GM12878 (cell line): ENCODE measurements at regions not wholly inside any gene's neighbourhood (a gene's known extent, or its start where the extent isn't known, plus 50 kb on each side); places are given as distances from the start of the nearest gene placed in this dataset.

Experiments used
- ATAC-seq: fragments of 200-7000 bp; cut with Tn5 transposase; 3 replicates; pipeline ENCODE4 v1.9.1; 2020; ENCODE audit warnings: mild to moderate bottlenecking, moderate library complexity
- BruUV-seq: library from RNA; stranded (reverse); fragments of 400-500 nt; replicated peaks from 2 replicates; lab custom pipeline; 2021; lab: Mats Ljungman, UMichigan
- CTCF ChIA-PET: fragments of 300-600 bp; sonication (Branson Sonifier 250); formaldehyde crosslinking; extraction: SDS; loops from one replicate; lab custom pipeline; 2021; ENCODE audit warnings: inconsistent platforms; lab: Yijun Ruan, JAX
- POLR2A ChIA-PET: fragments of 350-600 bp; formaldehyde crosslinking; extraction: SDS; loops from one replicate; lab custom pipeline; 2021; ENCODE audit warnings: inconsistent platforms; lab: Charles Lee
- RAD21 ChIA-PET: fragments of 300-600 bp; sonication (Branson Sonifier 250); formaldehyde crosslinking; loops from one replicate; lab custom pipeline; 2023; ENCODE audit warnings: antibody characterized with exemption; ENCODE audit not compliant: unreplicated experiment; lab: Charles Lee
- SMC1A ChIA-PET: fragments of 300-600 bp; sonication (Branson Sonifier 250); formaldehyde crosslinking; loops from one replicate; lab custom pipeline; 2023; ENCODE audit not compliant: unreplicated experiment, uncharacterized antibody; lab: Charles Lee
- DNase-seq: peaks from one replicate; pipeline ENCODE4 v3.0.0-alpha.2; 2011; ENCODE audit warnings: low read depth, low spot score
- FAIRE-seq: peaks from 3 replicates; lab custom pipeline; 2011; peaks lifted over from hg19 to GRCh38; lab: Jason Lieb, UNC
- H2AFZ ChIP-seq: 2 replicates; pipeline ENCODE4 v1.6.0; 2011; ENCODE audit warnings: low read depth, low read length, control low read depth; ENCODE audit not compliant: control insufficient read depth
- H3K27ac ChIP-seq: 2 replicates; pipeline ENCODE4 v1.5.1; 2011; ENCODE audit warnings: control low read depth; ENCODE audit not compliant: control insufficient read depth, insufficient read depth
- H3K27me3 ChIP-seq, 2 experiments: replicated peaks in 1 of 2; 2 replicates each; pipeline versions ENCODE4 v1.6.0 to v1.6.1; 2011; ENCODE audit warnings: low read length in 1 of 2; ENCODE audit not compliant: control insufficient read depth in 2 of 2, insufficient read depth in 2 of 2
- H3K36me3 ChIP-seq, 2 experiments: 2 replicates each; pipeline ENCODE4 v1.5.1; 2011; ENCODE audit warnings: low read length in 1 of 2; ENCODE audit not compliant: control insufficient read depth in 2 of 2, insufficient read depth in 2 of 2
- H3K4me1 ChIP-seq: 2 replicates; pipeline ENCODE4 v1.6.1; 2011; ENCODE audit warnings: mild to moderate bottlenecking, low read length, moderate library complexity, mixed read lengths; ENCODE audit not compliant: control insufficient read depth, insufficient read depth
- H3K4me2 ChIP-seq: 2 replicates; pipeline ENCODE4 v1.6.0; 2011; ENCODE audit warnings: control low read depth; ENCODE audit not compliant: control insufficient read depth, insufficient read depth
- H3K4me3 ChIP-seq: fragments of 200-600 bp; sonication (generic); 2 replicates; pipeline ENCODE4 v1.5.1; 2016
- H3K79me2 ChIP-seq: 2 replicates; pipeline ENCODE4 v1.6.0; 2011; ENCODE audit warnings: low read length; ENCODE audit not compliant: control insufficient read depth, insufficient read depth
- H3K9ac ChIP-seq: 2 replicates; pipeline ENCODE4 v1.8.0; 2011; ENCODE audit warnings: low read length, control low read depth, mixed read lengths; ENCODE audit not compliant: control insufficient read depth, insufficient read depth
- H3K9me3 ChIP-seq: replicated peaks from 3 replicates; pipeline ENCODE4 v1.5.1; 2011; ENCODE audit warnings: mild to moderate bottlenecking, low read length; ENCODE audit not compliant: control insufficient read depth, insufficient read depth
- H4K20me1 ChIP-seq: 2 replicates; pipeline ENCODE4 v1.6.0; 2011; ENCODE audit not compliant: control insufficient read depth, insufficient read depth
- BHLHE40 ChIP-seq, 2 experiments: fragments of 450-650 bp in 1 of 2; IDR thresholded peaks; 2 replicates each; pipeline ENCODE4 v1.6.1; 2011 to 2017; ENCODE audit warnings: low read depth in 2 of 2, borderline replicate concordance in 1 of 2, improper control_type of control experiment in 1 of 2, low read length in 1 of 2, mild to moderate bottlenecking in 1 of 2
- FOS ChIP-seq: IDR thresholded peaks from 3 replicates; pipeline ENCODE4 v1.6.1; 2011; ENCODE audit warnings: borderline replicate concordance; ENCODE audit not compliant: insufficient read length; ENCODE audit errors: extremely low read depth
- POLR2AphosphoS2 ChIP-seq: IDR thresholded peaks from 2 replicates; pipeline ENCODE4 v1.6.1; 2011; ENCODE audit warnings: low read depth, mild to moderate bottlenecking, low read length, improper control_type of control experiment, moderate library complexity
- ZNF622 ChIP-seq: fragments of 450-650 bp; IDR thresholded peaks from 2 replicates; pipeline ENCODE4 v1.6.1; 2017; ENCODE audit warnings: mild to moderate bottlenecking, inconsistent platforms
- in situ Hi-C: fragments of 300-500 bp; cut with MboI; formaldehyde crosslinking; loops from 9 replicates; pipeline ENCODE4 v1.14.3; 2018; ENCODE audit warnings: mixed read lengths
- intact Hi-C: fragments of 100-400 bp; cut with micrococcal nuclease; formaldehyde crosslinking; loops from one replicate; pipeline ENCODE4 v1.14.2; 2022; ENCODE audit not compliant: unreplicated experiment
- TF ChIP-seq, protein P1 (sequence below): fragments of 450-650 bp; IDR thresholded peaks from 2 replicates; pipeline ENCODE4 v1.6.1; 2018; ENCODE audit warnings: borderline replicate concordance, mild to moderate bottlenecking; ENCODE audit not compliant: partially characterized antibody
- TF ChIP-seq, protein P2 (sequence below): fragments of 450-650 bp; IDR thresholded peaks from 2 replicates; pipeline ENCODE4 v1.6.1; 2017; ENCODE audit warnings: mild to moderate bottlenecking, moderate library complexity

DNA sequence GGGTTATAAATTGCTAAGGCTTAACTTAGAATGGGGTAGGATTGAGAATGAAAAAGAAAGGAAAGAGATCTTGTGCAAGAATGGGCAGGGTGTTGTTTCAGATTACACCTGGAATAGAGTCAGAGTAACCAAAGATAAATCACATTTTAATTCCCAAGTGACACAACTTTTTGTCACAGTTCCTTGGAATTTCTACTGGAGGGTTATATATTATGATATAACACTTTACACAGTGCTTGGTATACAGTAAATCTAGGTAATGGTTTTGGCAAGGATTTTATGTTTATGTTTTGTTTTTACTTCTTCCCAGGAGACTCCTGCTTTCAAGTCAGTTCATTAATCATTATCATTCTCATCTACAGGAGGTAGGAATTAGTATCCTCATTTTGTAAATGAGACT is 115.7 kb upstream of the KCNJ16 start (continued):
- TF ChIP-seq, protein P1, sequence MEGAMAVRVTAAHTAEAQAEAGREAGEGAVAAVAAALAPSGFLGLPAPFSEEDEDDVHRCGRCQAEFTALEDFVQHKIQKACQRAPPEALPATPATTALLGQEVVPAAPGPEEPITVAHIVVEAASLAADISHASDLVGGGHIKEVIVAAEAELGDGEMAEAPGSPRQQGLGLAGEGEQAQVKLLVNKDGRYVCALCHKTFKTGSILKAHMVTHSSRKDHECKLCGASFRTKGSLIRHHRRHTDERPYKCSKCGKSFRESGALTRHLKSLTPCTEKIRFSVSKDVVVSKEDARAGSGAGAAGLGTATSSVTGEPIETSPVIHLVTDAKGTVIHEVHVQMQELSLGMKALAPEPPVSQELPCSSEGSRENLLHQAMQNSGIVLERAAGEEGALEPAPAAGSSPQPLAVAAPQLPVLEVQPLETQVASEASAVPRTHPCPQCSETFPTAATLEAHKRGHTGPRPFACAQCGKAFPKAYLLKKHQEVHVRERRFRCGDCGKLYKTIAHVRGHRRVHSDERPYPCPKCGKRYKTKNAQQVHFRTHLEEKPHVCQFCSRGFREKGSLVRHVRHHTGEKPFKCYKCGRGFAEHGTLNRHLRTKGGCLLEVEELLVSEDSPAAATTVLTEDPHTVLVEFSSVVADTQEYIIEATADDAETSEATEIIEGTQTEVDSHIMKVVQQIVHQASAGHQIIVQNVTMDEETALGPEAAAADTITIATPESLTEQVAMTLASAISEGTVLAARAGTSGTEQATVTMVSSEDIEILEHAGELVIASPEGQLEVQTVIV: no peak
- no peak for TF ChIP-seq POLR2AphosphoS2

DNA sequence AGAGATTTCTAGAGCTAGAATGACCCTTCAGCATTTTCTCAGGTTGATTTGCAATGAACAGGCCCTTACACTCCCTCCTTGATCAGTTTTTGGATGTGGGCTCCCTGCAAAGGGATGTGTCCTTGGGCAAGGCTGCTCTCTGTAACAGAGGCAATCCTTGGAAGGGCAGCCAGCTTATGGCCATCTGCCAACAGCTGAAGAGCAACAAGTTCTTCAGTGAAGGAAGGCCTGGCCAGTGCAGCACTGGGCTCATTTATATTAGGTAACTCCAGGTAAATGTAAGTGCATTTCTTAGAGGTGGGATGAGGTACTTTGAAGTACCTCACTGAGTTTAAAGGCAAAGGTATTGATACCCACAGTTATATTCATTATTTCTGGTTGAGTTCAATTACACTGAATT is 114.3 kb upstream of the KCNJ16 start:
- Histone ChIP-seq H3K36me3 (no peaks in the 10 kb centered on the region), H3K27me3 (no peaks in the 10 kb centered on the region), H4K20me1 (no peaks in the 10 kb centered on the region), H3K79me2 (no peaks in the 10 kb centered on the region), H3K9me3 (no peaks in the 10 kb centered on the region), H3K4me1 (no peaks in the 10 kb centered on the region), H3K27ac (no peak overlapping the region), H2AFZ (no peak overlapping the region), H3K4me3 (no peak overlapping the region), H3K4me2 (no peak overlapping the region), H3K9ac (no peak overlapping the region)
- in situ Hi-C loops (no loop called here), intact Hi-C loops (no loop called here)
- DNase-seq (no peak), ATAC-seq (no peak), FAIRE-seq (no peak)
- POLR2A ChIA-PET: no interaction called here
- TF ChIP-seq FOS (no peak), ZNF622 (no peak), BHLHE40 (IDR thresholded peaks at IDR 0.05; ENCODE audit: borderline replicate concordance in 1 of 2, low read depth in 2 of 2, low read length in 1 of 2) (no peak)
- TF ChIP-seq, protein P2, sequence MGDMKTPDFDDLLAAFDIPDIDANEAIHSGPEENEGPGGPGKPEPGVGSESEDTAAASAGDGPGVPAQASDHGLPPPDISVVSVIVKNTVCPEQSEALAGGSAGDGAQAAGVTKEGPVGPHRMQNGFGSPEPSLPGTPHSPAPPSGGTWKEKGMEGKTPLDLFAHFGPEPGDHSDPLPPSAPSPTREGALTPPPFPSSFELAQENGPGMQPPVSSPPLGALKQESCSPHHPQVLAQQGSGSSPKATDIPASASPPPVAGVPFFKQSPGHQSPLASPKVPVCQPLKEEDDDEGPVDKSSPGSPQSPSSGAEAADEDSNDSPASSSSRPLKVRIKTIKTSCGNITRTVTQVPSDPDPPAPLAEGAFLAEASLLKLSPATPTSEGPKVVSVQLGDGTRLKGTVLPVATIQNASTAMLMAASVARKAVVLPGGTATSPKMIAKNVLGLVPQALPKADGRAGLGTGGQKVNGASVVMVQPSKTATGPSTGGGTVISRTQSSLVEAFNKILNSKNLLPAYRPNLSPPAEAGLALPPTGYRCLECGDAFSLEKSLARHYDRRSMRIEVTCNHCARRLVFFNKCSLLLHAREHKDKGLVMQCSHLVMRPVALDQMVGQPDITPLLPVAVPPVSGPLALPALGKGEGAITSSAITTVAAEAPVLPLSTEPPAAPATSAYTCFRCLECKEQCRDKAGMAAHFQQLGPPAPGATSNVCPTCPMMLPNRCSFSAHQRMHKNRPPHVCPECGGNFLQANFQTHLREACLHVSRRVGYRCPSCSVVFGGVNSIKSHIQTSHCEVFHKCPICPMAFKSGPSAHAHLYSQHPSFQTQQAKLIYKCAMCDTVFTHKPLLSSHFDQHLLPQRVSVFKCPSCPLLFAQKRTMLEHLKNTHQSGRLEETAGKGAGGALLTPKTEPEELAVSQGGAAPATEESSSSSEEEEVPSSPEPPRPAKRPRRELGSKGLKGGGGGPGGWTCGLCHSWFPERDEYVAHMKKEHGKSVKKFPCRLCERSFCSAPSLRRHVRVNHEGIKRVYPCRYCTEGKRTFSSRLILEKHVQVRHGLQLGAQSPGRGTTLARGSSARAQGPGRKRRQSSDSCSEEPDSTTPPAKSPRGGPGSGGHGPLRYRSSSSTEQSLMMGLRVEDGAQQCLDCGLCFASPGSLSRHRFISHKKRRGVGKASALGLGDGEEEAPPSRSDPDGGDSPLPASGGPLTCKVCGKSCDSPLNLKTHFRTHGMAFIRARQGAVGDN: no peak
- BruUV-seq: no TSS peak
- CTCF ChIA-PET: no interaction called here
- RAD21 ChIA-PET: no interaction called here
- SMC1A ChIA-PET: no interaction called here
